Mesendoderm (in vitro differentiated cells): ENCODE measurements at regions not wholly inside any gene's neighbourhood (a gene's known extent, or its start where the extent isn't known, plus 50 kb on each side); places are given as distances from the start of the nearest gene placed in this dataset.

Source experiments
- DNase-seq: peaks from one replicate; pipeline ENCODE4 v3.0.0; 2013
- H2AK5ac ChIP-seq: 2 replicates; pipeline ENCODE4 v1.6.1; 2013; ENCODE audit warnings: low read length, inconsistent platforms
- H2BK120ac ChIP-seq: 2 replicates; pipeline ENCODE4 v1.6.1; 2013; ENCODE audit warnings: low read depth, mild to moderate bottlenecking, low read length, moderate library complexity, mixed read lengths
- H2BK15ac ChIP-seq: replicated peaks from 2 replicates; pipeline ENCODE4 v1.6.1; 2013; ENCODE audit warnings: low read depth, mild to moderate bottlenecking, moderate library complexity
- H2BK5ac ChIP-seq: 2 replicates; pipeline ENCODE4 v1.6.1; 2013; ENCODE audit warnings: low read length, inconsistent platforms
- H3K18ac ChIP-seq: 2 replicates; pipeline ENCODE4 v1.6.1; 2013; ENCODE audit warnings: mild to moderate bottlenecking, low read length, mixed read lengths
- H3K23ac ChIP-seq: one replicate; pipeline ENCODE4 v1.6.1; 2013; ENCODE audit warnings: low read length
- H3K27ac ChIP-seq: 2 replicates; pipeline ENCODE4 v1.5.1; 2013; ENCODE audit warnings: low read depth, mild to moderate bottlenecking, inconsistent platforms, low read length, moderate library complexity
- H3K27me3 ChIP-seq: 2 replicates; pipeline ENCODE4 v1.6.1; 2013; ENCODE audit warnings: low read length, control low read depth, mild to moderate bottlenecking, inconsistent platforms; ENCODE audit not compliant: insufficient read depth, poor library complexity
- H3K36me3 ChIP-seq: 2 replicates; pipeline ENCODE4 v1.6.1; 2013; ENCODE audit warnings: low read length, inconsistent platforms; ENCODE audit not compliant: control insufficient read depth, insufficient read depth
- H3K4ac ChIP-seq: one replicate; pipeline ENCODE4 v1.6.1; 2013; ENCODE audit warnings: low read depth, mild to moderate bottlenecking, low read length, moderate library complexity
- H3K4me1 ChIP-seq: 2 replicates; pipeline ENCODE4 v1.6.1; 2013; ENCODE audit warnings: low read depth, low read length, inconsistent platforms; ENCODE audit not compliant: control insufficient read depth
- H3K4me2 ChIP-seq: 2 replicates; pipeline ENCODE4 v1.6.1; 2013; ENCODE audit warnings: low read length
- H3K4me3 ChIP-seq: 2 replicates; pipeline ENCODE4 v1.5.1; 2013; ENCODE audit warnings: mild to moderate bottlenecking, low read length
- H3K56ac ChIP-seq: one replicate; pipeline ENCODE4 v1.6.1; 2013; ENCODE audit warnings: low read length
- H3K79me1 ChIP-seq: 2 replicates; pipeline ENCODE4 v1.6.1; 2013; ENCODE audit warnings: low read length, inconsistent platforms
- H3K79me2 ChIP-seq: 2 replicates; pipeline ENCODE4 v1.6.1; 2013; ENCODE audit warnings: mild to moderate bottlenecking, low read length; ENCODE audit not compliant: control insufficient read depth, insufficient read depth
- H3K9ac ChIP-seq: 2 replicates; pipeline ENCODE4 v1.6.1; 2013; ENCODE audit warnings: low read length, inconsistent platforms
- H4K5ac ChIP-seq: one replicate; pipeline ENCODE4 v1.6.1; 2013; ENCODE audit warnings: low read length
- H4K8ac ChIP-seq: one replicate; pipeline ENCODE4 v1.6.1; 2013; ENCODE audit warnings: low read depth, mild to moderate bottlenecking, control low read depth, low read length, moderate library complexity
- WGBS: extraction: QIAGEN DNeasy Blood & Tissue Kit; methylation state at CpG from one replicate; pipeline ENCODE4 v1.1.7; 2013; ENCODE audit warnings: low lambda C conversion rate, missing lambda C conversion rate; ENCODE audit not compliant: insufficient coverage; ENCODE audit errors: extremely low coverage; 5-methylcytosine and 5-hydroxymethylcytosine counted together

- no peak overlapping the region for H3K23ac ChIP-seq
- DNase-seq: no peak
- H3K79me1 ChIP-seq: no peaks in the 10 kb centered on the region
- H2BK5ac ChIP-seq: no peak overlapping the region
- H2BK120ac ChIP-seq: no peak overlapping the region
- H3K56ac ChIP-seq: no peak overlapping the region
- H3K79me2 ChIP-seq: no peaks in the 10 kb centered on the region
- no peak overlapping the region for H3K4ac ChIP-seq
- H3K27me3 ChIP-seq: no peaks in the 10 kb centered on the region
- H2BK15ac ChIP-seq: no peak overlapping the region
- H3K4me2 ChIP-seq: no peak overlapping the region
- H4K8ac ChIP-seq: no peak overlapping the region
- no peak overlapping the region for H2AK5ac ChIP-seq
- no CpG with 5 or more reads among the region's 4 CpGs for WGBS
- H4K5ac ChIP-seq: no peak overlapping the region
- no peaks in the 10 kb centered on the region for H3K4me1 ChIP-seq
- H3K36me3 ChIP-seq: no peaks in the 10 kb centered on the region
- no peak overlapping the region for H3K9ac ChIP-seq
- no peak overlapping the region for H3K18ac ChIP-seq
- H3K27ac ChIP-seq: no peak overlapping the region
- no peak overlapping the region for H3K4me3 ChIP-seq
These were observed 53.9 kb upstream of the AKT3 start for GRCh38 chr1:243903895-243904294.

GRCh38 chr1:243903041-243903440, 53.0 kb upstream of the AKT3 start:
- H3K18ac ChIP-seq: no peak overlapping the region
- H4K8ac ChIP-seq: no peak overlapping the region
- WGBS: no CpG with 5 or more reads among the region's 4 CpGs

GRCh38 chr1:243902100-243902499, 52.1 kb upstream of the AKT3 start:
- Histone ChIP-seq H3K56ac (no peak overlapping the region), H3K4me2 (no peak overlapping the region), H3K9ac (no peak overlapping the region), H3K36me3 (no peaks in the 10 kb centered on the region), H3K4me3 (no peak overlapping the region), H3K27ac (no peak overlapping the region), H4K8ac (no peak overlapping the region), H2BK120ac (no peak overlapping the region), H3K4ac (no peak overlapping the region), H2BK15ac (no peak overlapping the region), H3K18ac (no peak overlapping the region), H4K5ac (no peak overlapping the region), H3K23ac (no peak overlapping the region), H3K27me3 (no peaks in the 10 kb centered on the region), H2AK5ac (no peak overlapping the region), H2BK5ac (no peak overlapping the region), H3K79me1 (no peaks in the 10 kb centered on the region), H3K79me2 (no peaks in the 10 kb centered on the region), H3K4me1 (no peaks in the 10 kb centered on the region)
- no peak for DNase-seq
- WGBS: no CpG with 5 or more reads among the region's 2 CpGs

More at GRCh38 chr1:243903041-243903440, 53.0 kb upstream of the AKT3 start:
- H3K36me3 ChIP-seq: no peaks in the 10 kb centered on the region
- no peaks in the 10 kb centered on the region for H3K79me2 ChIP-seq
- no peak for DNase-seq
- no peaks in the 10 kb centered on the region for H3K27me3 ChIP-seq
- H3K4me2 ChIP-seq: no peak overlapping the region
- no peak overlapping the region for H2AK5ac ChIP-seq
- no peaks in the 10 kb centered on the region for H3K4me1 ChIP-seq
- no peak overlapping the region for H2BK120ac ChIP-seq
- no peak overlapping the region for H3K56ac ChIP-seq
- H3K4me3 ChIP-seq: no peak overlapping the region
- H3K9ac ChIP-seq: no peak overlapping the region
- no peak overlapping the region for H2BK15ac ChIP-seq
- H2BK5ac ChIP-seq: no peak overlapping the region
- no peaks in the 10 kb centered on the region for H3K79me1 ChIP-seq
- H3K23ac ChIP-seq: no peak overlapping the region
- no peak overlapping the region for H3K4ac ChIP-seq
- H3K27ac ChIP-seq: no peak overlapping the region
- H4K5ac ChIP-seq: no peak overlapping the region
